T-helper 2 cell treated with Interferon-gamma antibody and Interleukin-4, amounts not matched to agents 100 ng/mL and 5 ng/mL, for 36 hours (primary cell): ENCODE measurements at regions not wholly inside any gene's neighbourhood (a gene's known extent, or its start where the extent isn't known, plus 50 kb on each side); places are given as distances from the start of the nearest gene placed in this dataset.
"Not testable (repeated sequence)": the region's sequence is repeated elsewhere in the genome, so short reads cannot be mapped to it uniquely, and the experiment has no call there.

Experiments used
- intact Hi-C: fragments of 100-400 bp; cut with micrococcal nuclease; formaldehyde crosslinking; loops from one replicate; pipeline ENCODE4 v1.15.1; 2023

DNA sequence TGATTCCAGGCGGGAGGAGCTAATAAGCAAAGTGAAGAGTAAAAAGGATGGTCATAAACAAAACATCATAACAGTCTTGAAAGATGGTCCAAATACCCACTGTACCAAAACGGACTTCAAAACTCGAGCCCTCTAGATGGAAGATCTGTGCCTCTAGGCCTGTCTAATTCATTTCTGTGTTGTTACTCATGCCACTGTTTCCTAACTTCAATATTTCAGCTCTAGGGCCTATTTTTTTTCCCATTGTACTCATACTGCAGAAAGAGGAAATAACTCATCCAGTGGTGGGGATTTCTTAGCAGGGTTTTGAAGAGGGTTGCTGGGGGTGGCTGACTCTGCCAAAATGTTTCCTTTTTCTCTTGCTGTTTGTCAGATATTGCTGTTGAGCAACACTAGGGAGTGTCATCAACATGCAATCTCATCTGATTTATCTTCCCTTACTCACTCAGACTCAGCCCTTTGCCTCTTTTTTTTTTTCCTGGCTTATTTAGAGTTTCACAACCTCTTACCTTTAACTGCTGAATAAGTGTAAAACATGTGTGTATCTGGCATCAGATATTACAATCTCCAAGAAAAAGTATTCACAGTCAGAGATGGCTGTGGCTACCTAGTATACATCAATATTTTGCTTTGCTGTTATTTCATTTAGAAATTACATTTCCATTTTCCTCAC, 189.6 kb downstream of the DUSP6 start:
- intact Hi-C loops, result loop anchor here (1.0 to 5.0 kb wide), 6 partner anchors 19 to 365 kb away; partner anchors contain the start of gene POC1B

DNA sequence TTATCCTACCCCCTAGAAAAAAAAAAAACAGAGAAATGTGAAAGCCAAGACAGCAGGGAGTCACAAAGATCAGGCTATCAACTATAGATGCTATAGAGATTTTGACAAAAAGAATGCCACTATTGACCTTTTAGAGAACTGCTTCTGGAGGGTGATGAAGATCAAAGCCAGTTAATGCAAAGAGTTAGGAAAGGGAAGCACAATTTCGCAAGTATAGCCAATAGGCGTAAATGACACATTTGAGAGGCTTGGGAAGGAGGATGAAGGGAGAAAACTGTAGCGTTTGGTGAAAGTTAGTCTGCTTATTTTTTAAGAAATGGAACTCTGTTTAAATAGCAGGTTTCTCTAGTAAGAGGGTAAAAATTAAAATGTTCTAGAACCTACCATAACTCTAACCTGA, 190.7 kb downstream of the DUSP6 start:
- intact Hi-C loops, result loop anchor here (2.0 to 5.0 kb wide), 3 partner anchors 121 to 366 kb away; partner anchors contain the start of gene POC1B

- intact Hi-C loops, result loop anchor here (2.0 to 5.0 kb wide), 3 partner anchors 120 to 367 kb away; partner anchors contain the start of gene POC1B
Measured at GRCh38 chr12:89160716-89161123, 191.6 kb downstream of the DUSP6 start.

GRCh38 chr12:89157413-89157812, 194.9 kb downstream of the DUSP6 start:
- intact Hi-C loops, result no loop called here

GRCh38 chr12:89156862-89157262, 195.4 kb downstream of the DUSP6 start:
- intact Hi-C loops, result no loop called here

DNA sequence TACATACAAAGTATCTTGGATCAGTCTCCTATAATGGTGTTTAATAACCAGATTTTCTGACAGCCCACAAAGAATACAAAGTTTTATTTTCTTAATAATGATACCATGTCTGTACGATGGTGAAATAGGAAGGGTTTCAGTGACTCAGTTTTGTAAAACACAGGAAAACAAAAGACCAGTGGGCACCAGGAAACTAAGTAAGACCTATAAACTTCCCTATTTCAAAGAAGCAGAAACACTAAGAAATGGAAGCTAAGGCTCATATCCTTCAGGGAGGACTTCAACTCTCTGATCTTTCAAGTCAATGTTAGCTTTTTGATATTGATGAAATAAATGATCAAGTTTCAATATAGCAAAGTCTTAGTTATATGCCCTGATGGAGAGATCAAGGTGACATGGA, 196.0 kb downstream of the DUSP6 start:
- intact Hi-C loops, result no loop called here

GRCh38 chr12:89155826-89156225, 196.5 kb downstream of the DUSP6 start:
- intact Hi-C loops, result no loop called here

- intact Hi-C loops, result no loop called here
Measured at GRCh38 chr12:89154743-89155499, 197.4 kb downstream of the DUSP6 start.

- intact Hi-C loops, result no loop called here
Measured at GRCh38 chr12:89153341-89153740, 199.0 kb downstream of the DUSP6 start.

- intact Hi-C loops, result no loop called here
Measured at GRCh38 chr12:89151536-89151935, 200.8 kb downstream of the DUSP6 start.

GRCh38 chr12:89150789-89151188, 201.5 kb downstream of the DUSP6 start:
- intact Hi-C loops, result not testable (repeated sequence)

GRCh38 chr12:89140602-89141238, 211.6 kb downstream of the DUSP6 start:
- intact Hi-C loops, result no loop called here

DNA sequence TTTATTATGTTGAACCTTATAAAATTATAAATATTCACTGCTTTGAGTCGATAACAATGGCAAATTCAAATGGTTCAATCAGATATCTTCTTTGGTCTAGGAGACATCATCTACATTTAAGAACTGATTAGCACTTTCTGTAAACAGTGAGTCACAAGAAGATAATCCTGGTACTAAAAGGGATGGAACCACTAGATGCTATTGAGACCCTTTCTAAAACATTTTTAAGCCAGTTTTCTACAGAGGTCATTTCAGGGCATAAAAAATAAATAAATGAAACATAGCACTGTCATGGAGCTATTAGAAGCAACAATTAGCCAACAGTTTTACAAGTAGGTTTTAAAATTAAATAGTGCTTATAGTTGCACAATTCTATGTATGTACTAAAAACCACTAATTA, 212.2 kb downstream of the DUSP6 start:
- intact Hi-C loops, result no loop called here

- intact Hi-C loops, result no loop called here
Measured at GRCh38 chr12:89139390-89139789, 212.9 kb downstream of the DUSP6 start.

GRCh38 chr12:89138048-89138852, 214.1 kb downstream of the DUSP6 start:
- intact Hi-C loops, result no loop called here

DNA sequence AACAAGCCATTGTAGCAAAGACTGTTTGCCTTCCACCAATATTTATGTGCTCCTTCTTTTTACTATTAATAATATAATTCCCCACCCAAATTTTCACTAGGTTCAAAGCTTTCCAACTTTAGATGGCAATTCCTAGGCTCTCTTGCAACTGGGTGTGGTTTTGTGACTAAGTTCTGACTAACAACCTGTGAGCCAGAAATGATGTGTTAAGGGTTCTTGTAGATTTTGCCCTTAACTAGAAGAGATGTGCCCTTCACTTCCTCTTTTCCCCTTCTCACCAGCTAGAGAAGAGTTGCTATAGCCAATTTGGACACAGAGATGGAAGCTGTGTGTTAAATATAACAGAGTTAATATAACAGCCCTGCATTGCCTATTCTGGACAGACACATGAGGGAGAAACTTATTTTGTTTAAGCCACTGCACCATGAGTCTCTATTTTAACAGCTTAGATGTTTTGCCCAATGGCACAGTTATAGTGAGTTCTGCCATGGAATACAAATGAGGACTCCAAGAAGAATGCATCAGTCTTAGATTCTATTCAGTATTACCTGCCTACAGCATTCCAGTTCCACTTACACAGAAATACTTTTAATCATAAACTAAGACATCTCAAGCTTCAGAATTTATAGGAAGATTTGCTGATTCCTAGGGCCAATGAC, 216.2 kb downstream of the DUSP6 start:
- intact Hi-C loops, result no loop called here

DNA sequence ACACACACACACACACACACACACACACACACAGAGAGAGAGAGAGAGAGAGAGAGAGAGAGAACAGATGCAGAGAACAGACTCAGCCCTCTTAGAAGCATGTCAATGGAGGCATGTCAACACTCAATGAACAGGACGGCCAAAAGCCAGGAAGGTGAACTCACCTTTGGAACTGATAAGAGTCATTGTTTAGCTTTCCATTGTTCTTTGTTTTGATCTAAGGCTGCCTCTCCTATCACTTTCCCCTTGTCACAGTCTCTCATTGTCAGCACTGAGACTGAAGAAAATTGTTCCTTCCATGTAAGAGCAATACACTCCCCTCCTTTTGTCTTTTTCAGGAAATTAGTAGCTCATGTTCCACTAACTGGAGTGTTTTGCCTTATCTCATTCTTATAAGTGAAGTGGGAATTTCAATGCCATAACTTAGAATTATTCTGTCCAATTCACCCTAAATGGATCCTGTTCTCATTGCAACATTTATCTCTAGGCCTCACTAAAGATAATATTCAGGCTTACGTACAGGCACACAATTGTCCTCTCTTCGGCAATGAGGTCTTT, 218.0 kb downstream of the DUSP6 start:
- intact Hi-C loops, result no loop called here

- intact Hi-C loops, result no loop called here
Measured at GRCh38 chr12:89129167-89129870, 223.0 kb downstream of the DUSP6 start.

- intact Hi-C loops, result no loop called here
Measured at GRCh38 chr12:89126712-89127111, 225.6 kb downstream of the DUSP6 start.

- intact Hi-C loops, result no loop called here
Measured at GRCh38 chr12:89122852-89123251, 229.4 kb downstream of the DUSP6 start.
